KOPT-K1 (cell line): ENCODE measurements at regions not wholly inside any gene's neighbourhood (a gene's known extent, or its start where the extent isn't known, plus 50 kb on each side); places are given as distances from the start of the nearest gene placed in this dataset.
A peak's percentile ranks its signal among the peaks of the same experiment; 100 is the strongest.

ENCODE experiments used
- H3K27ac ChIP-seq: fragments of 200-600 bp; sonication (generic); 2 replicates; pipeline ENCODE4 v1.5.1; 2016; ENCODE audit warnings: antibody characterized with exemption, mild to moderate bottlenecking, low read depth, low read length; ENCODE audit not compliant: poor library complexity, severe bottlenecking
- H3K36me3 ChIP-seq: fragments of 200-600 bp; sonication (generic); 2 replicates; pipeline ENCODE4 v1.5.1; 2017; ENCODE audit warnings: antibody characterized with exemption, mild to moderate bottlenecking, low read length, moderate library complexity; ENCODE audit not compliant: insufficient read depth
- H3K9me3 ChIP-seq: fragments of 200-600 bp; sonication (generic); 2 replicates; pipeline ENCODE4 v1.5.1; 2017; ENCODE audit warnings: antibody characterized with exemption, low read length, mild to moderate bottlenecking; ENCODE audit not compliant: insufficient read depth, poor library complexity, severe bottlenecking

- H3K36me3 ChIP-seq, result no peaks in the 10 kb centered on the region
- peak overlapping the region; percentile 89 for H3K27ac ChIP-seq
- H3K9me3 ChIP-seq, result no peaks in the 10 kb centered on the region
Observed at GRCh38 chr1:234978397-234979295, 150.0 kb downstream of the TOMM20 start.

DNA sequence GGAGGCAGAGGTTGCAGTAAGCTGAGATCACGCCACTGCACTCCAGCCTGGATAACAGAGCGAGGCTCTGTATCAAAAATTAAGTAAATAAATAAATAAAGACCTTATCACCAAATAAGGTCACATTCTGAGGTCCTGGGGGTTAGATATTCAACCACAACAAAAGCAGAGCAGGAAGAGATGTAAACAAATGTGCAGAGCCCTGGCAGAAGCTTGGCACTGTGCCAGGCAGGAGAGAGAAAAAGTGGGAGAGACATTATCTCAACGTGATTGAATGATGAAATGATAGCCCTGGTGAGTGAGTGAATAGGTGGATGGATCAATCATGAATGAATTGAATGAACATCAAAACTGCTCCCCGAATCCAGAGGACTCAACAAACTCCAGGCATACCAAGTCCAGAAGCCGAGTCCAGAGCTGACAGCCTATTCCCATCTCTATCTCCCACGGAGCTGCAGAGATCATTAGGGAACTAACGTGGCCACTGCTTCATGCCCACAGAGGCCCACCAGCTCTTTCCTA is 150.7 kb downstream of the TOMM20 start:
- Histone ChIP-seq H3K27ac (peak overlapping the region; percentile 89), H3K9me3 (no peaks in the 10 kb centered on the region), H3K36me3 (no peaks in the 10 kb centered on the region)

DNA sequence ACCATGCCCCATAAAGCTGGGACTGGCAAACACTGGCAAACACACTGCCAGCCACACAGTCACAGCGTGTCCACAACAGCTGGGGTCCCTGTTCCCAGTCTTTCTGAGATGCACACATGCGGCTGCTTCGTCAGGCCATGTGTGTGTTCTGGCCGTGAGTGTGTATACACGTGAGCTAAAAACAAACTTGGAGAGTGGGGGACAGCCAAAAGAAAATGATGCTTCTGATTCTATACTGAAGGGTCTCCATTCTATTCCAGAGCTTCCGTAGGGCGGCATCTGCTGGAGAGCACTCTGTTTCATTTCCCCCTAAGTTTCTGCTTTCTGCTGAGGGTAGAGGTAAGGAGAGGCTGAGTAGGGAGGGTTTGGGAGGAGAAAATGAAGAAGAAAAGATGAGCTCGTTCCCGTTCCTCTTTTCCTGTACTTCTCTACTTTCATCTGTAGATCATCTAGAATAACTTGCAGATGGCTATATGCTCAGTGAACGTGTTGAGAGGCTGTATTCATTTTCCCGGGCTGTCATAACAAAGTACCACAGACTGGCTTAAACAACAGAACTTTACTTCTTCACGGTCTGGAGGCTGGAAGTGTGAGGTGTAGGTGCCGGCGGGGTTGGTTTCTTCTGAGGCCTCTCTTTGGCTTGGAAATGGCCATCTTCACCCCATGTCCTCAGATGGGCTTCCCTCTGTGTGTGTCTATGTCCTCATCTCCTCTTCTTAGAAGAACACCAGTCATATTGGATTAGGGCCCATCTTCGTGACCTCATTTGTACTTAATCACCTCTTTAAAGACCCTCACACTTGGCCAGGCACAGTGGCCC is 151.6 kb downstream of the TOMM20 start:
- H3K9me3 ChIP-seq, result no peaks in the 10 kb centered on the region
- no peaks in the 10 kb centered on the region for H3K36me3 ChIP-seq
- no peak overlapping the region for H3K27ac ChIP-seq

GRCh38 chr1:234975941-234976860 is 152.4 kb downstream of the TOMM20 start:
- H3K36me3 ChIP-seq, result no peaks in the 10 kb centered on the region
- H3K27ac ChIP-seq, result no peak overlapping the region

GRCh38 chr1:234975122-234975940 is 153.3 kb downstream of the TOMM20 start:
- H3K36me3 ChIP-seq, result no peaks in the 10 kb centered on the region
- no peak overlapping the region for H3K27ac ChIP-seq
- no peaks in the 10 kb centered on the region for H3K9me3 ChIP-seq

More at GRCh38 chr1:234975941-234976860, 152.4 kb downstream of the TOMM20 start:
- no peaks in the 10 kb centered on the region for H3K9me3 ChIP-seq

DNA sequence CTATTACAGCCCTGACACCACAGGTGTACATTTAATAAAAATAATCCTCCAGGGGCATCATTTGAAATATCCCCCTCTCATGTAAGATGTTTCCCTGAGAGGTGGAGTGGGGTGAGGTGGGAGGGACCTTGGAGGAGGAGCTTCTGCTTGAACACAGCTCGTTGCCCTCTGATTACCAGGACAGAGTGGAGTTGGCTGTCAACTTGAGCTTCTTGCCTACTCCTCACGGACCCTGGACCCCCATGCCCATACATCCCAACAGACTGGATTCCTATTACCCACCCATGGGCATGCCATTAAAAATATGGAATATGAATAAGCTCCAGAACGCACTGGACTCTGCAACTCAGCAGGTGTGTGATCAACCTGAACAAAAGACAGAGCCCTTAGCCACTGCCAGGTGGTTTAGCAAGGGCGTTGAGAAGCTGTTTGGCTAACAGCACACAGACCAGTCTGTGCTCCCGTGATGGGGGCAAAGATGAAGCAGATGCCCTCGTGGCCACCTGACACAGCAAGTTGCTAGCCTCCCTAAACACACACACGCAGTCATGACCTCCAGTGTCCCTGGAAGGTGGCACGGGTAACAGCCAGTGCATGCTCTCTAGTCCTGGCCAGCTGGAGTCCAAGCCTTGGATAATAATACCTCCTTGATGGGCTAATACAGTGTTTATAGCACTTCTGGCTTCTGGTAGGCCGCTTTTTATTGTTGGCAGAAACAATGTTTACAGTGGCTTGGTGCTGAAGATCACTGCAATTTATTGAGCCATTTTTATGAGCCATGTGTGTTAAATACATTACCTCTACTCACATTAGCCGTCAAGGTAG is 155.0 kb downstream of the TOMM20 start:
- H3K36me3 ChIP-seq, result no peaks in the 10 kb centered on the region
- H3K9me3 ChIP-seq, result no peaks in the 10 kb centered on the region

DNA sequence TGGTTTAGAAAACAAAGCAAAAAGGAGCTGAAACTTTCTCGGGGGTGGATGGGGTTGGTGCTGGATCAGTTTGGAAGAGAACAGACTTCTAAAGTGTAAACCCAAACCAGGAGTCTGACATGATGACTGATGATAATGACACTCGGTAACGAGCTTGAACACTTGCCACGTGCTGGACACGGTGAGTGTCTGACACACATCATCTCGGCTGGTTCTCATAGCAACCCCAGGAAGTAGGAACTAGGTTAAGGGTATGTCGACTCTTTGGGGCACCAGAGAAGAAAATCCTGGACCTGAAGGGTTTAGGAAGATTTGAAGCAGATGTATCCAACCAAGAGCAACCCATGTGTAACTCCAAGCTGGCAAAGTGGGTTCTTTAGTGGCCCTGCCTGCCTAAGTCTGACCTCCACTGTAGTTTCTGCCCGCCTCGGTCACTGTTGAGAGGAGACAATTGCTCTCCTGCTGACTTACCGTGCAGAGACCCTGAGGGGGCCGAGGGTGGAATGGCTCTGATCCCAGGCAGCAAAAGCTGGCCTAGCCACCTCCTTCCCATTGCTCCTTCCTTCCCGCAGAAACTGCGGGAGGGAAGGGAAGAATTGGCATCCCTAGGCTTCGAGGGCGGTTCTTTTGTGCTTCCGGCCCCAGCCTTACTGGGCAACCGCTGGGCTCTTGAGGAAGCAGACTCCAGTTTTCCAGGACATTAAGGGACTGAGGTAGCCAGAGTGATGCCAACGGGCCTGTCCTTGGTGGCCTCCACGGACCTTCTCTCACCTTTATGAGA is 156.0 kb downstream of the TOMM20 start:
- H3K9me3 ChIP-seq, result no peaks in the 10 kb centered on the region
- no peaks in the 10 kb centered on the region for H3K36me3 ChIP-seq
- no peak overlapping the region for H3K27ac ChIP-seq

More for the DNA sequence above, 155.0 kb downstream of the TOMM20 start:
- H3K27ac ChIP-seq, result no peak overlapping the region

- no peaks in the 10 kb centered on the region for H3K36me3 ChIP-seq
- H3K27ac ChIP-seq, result no peak overlapping the region
- no peaks in the 10 kb centered on the region for H3K9me3 ChIP-seq
Observed at GRCh38 chr1:234971586-234972297, 156.9 kb downstream of the TOMM20 start.

GRCh38 chr1:234970731-234971476 is 157.7 kb downstream of the TOMM20 start:
- peak overlapping the region; percentile 30 for H3K27ac ChIP-seq
- H3K9me3 ChIP-seq, result no peaks in the 10 kb centered on the region
- no peaks in the 10 kb centered on the region for H3K36me3 ChIP-seq

- Histone ChIP-seq H3K9me3 (no peaks in the 10 kb centered on the region), H3K36me3 (no peaks in the 10 kb centered on the region), H3K27ac (no peak overlapping the region)
Observed at GRCh38 chr1:234970401-234970730, 158.3 kb downstream of the TOMM20 start.

DNA sequence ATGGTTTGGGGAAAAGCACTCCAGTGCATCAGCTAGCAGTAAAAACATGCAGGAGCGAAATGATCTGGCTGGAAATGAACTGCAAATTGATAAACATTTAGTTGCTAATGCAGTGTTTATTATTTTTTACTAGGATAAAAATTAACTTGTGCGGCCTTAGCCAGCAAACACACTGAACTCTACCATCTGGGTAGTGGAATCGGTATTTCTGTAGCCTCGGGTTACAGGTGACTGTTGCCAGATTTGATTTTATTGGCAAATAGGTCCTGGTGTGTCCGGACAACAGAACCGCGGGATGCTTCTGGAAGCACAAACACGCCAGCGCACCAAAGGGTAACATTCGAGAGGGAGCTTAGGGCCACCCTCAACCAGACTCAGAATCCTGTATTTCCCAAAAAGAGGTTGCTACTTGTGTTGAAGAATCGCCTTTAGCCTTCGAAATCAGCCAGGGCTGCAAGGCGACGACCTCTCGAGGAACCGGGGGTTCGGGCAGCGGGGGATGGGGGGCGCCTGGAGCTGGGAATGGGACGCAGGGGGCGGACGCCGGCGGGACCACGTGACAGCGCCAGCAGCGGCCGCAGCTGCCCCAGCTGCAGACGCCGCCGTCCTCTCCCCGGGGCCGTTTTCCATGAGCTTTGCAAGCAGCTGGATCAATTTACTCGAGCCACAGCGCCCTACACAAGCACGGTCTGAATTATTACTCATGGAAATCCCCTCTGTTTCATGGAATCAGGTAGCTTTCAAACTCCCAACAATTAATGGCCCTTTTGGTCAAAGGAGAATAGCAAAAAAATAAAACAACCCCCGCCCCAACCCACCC is 158.8 kb downstream of the TOMM20 start:
- Histone ChIP-seq H3K36me3 (no peaks in the 10 kb centered on the region), H3K9me3 (no peaks in the 10 kb centered on the region), H3K27ac (no peak overlapping the region)
